CD1c-positive myeloid dendritic cell (primary cell): ENCODE measurements at regions not wholly inside any gene's neighbourhood (a gene's known extent, or its start where the extent isn't known, plus 50 kb on each side); places are given as distances from the start of the nearest gene placed in this dataset.
"Not testable (repeated sequence)": the region's sequence is repeated elsewhere in the genome, so short reads cannot be mapped to it uniquely, and the experiment has no call there.

Source experiments
- DNase-seq: peaks from one replicate; pipeline ENCODE4 v3.0.0-alpha.2; 2016; ENCODE audit errors: extremely low spot score

DNA sequence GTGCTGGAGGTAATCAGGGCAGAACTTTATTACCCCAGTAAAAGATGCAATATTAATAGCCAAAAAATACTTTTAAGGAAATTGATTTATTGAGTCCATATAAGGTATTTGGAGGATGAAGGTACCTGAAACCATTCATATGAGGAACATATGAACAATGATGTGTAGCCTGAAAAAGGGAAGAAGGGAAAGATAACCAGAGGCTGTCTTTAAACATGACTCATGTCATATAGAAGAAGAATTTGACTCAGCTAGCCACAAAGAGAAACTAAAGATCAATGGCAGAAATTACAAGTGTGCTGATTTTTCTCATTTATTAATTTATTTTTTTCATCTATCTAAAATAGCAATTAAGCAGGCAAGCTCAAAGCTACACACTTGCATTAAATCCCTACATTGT lies 136.2 kb upstream of the DUSP10 start:
- DNase-seq = peak; percentile 1

DNA sequence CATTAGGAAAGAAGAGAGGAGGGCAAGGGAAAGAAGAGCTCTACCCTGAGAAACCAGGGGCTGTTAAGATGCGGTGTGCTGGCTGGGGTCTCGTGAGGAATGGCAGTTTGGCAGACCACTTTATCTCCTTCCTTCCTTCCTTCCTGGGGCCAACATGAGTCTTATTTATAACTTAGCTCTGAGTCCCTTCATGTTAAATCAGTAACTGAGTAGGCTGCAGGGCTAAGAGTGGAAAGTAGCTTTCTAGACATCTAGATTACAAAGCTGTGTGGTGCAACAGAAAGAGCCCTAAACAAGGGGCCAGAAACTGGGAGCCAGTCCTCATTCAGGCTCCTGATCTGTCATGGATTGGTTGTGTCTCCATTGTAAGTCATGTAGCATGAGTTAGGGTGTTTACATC lies 135.4 kb upstream of the DUSP10 start:
- no peak for DNase-seq

DNA sequence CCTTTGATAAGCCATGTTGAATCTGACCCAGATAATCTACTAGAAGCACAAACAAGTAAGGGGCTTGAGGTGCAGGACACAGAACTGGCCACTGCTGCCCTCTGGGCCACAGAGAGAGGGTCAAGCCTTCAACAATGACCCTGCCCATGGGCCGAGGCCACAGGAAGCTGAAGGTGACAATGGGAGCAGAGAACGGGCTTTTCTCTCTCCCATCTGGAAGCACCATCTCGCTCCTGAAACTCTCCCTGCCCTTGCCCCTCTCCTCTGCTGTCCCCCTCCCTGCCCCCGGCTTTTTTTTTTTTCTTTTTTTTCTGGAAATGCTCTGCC lies 133.1 kb upstream of the DUSP10 start:
- no peak for DNase-seq

DNA sequence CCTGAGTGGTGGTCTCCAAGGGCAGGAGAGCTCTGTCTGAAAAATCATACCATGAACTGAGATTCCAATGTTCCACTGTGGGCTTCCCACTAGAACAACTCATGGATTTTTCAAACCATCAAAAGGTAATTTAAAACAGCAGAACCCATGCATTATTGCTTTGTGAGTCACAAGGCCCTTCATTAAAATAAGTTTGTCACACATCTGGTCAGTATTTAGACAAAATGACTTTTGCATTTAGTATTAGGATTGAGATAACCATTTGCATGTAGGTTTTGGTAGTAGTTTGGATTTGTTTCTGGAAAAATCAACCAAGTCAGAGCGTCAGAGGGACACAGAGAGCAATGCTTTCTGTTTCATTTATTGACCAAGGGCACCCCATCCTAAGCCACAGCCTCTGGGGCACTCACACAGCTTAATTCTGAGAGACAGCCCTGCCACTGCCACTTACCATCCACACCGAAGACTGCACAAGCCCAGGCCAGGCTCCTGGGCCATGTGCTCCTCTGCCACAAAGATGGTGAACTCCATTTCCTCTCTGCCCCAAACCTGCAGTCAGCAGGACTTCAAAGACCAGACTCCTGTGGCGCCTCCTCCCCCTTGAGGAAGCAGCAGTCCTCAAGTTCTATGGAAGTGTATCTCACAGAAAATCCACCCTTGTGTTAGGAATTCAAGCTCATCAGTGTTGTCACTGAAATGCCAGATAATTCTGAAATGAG lies 132.6 kb upstream of the DUSP10 start:
- DNase-seq = no peak

DNA sequence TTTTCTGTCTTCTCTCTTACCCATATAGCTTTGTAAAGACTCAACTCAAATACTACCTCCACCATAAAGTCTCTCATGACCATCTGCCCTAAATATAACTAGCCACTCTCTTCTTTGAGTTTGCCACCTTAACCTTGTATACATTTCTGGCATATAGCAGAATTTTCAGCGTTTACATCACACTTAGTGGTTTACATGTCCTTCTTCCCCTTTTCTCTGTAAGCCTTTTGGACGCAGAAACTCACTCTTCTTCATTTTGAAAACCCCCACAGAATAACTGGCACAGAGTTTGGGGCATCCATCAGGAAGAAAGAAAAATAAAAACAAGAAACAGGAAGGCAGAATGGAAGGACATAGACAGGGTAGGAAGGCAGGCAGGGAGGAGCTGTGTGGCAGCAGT lies 131.8 kb upstream of the DUSP10 start:
- peak; percentile 20 for DNase-seq

DNA sequence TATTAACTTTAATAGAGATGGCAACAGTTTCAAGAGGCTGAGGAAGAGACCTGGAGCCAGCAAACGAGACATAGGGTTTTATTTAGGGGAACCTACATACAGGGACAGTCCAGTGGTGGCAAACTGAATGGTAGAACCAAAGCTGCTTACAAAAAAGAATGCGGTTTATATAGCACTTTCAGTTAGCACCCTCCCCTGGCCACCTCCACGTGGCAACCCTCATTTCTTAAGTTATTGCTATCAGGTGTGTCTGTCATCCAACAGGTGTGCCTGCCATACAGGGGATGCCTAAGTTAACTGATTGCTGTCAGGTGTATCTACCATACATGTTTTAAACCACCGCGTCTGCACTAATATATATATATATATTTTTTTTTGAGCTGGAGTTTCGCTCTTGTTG lies 129.2 kb upstream of the DUSP10 start:
- no peak for DNase-seq

DNA sequence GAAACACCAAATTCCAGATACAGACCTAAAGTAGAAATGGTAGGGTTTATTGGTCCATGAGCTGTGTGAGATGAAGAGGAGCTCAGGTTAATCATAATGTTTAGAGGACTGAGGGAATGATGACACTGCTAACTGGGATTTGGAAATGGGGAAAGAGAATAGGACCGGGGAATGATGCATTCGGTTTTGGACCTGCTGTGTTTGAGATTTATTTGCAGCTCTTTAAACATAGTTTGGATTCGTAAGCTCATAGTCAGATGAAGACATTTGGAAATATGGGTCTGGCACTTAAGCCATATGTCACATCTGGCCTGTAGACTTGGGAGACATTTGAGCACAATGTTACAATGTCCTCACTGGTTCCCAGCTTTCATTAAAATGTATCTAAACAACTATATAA lies 127.9 kb upstream of the DUSP10 start:
- no peak for DNase-seq

DNA sequence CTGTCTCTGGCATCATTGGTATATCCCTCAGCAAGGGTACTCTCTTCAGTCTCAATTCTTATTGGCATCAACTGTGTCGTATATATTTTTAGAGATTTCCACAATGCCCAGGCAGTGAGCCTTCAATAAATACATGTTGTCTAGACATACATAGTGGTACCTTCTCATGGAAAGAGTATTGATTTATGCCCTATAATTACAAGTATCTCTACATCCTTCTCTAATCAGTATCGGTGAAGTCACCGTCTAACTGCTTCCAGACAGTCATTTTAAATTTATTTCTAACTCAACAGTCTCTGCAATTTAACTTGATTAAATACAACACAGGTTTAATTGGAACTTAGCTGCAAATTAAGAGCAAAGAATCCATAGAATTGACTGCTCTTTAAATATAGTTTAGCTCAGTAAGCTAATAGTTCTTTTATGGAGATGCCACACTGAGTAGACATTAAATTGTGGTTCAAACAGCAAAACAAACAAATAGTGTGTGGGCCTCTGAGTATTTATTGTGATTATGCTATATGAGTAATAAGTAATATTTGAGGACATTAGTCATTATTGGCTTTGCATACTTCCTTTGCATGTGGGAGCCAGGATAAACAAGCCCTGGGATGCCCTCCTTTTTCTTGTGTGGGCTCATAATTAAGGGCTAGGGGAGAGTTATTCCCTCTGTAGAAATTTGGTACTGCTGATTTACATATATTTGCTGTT lies 126.9 kb upstream of the DUSP10 start:
- DNase-seq = no peak

DNA sequence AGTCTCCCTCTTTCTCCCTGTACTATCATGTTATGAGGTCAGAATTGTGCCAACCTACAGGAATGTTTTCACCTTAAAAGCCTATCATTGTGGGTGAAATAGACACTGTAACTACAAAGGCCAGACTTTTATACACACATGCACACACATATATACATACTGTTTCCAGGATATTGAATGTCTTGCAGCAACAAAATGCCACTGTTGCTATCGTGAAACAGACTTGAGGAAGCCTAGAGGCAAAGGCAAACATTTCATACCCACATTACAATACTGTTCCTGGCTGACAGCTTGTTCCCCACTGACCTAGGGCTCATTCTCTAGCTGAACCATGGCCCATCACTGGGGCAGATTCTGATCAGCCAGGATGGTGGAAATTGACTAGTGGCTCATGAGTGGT lies 125.1 kb upstream of the DUSP10 start:
- DNase-seq = no peak

DNA sequence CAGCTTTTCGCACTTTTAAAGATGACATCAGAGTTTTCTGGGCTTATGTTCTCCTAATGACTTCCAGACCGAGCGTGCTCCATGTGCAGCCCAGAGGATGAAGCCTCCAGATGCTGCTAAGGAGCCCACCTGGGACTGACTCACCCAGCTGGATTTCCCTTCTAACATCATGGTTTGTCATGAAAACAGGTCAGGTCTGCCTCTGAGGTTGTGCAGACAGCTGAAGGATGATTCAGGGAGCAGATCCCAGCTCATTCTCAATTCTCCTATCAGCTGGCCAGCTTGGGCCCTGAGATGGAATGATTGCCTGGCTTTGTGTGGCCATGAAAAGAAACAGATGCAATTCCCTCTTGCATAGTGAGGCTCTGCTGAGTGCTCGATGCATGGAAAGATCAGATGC lies 123.9 kb upstream of the DUSP10 start:
- no peak for DNase-seq

DNA sequence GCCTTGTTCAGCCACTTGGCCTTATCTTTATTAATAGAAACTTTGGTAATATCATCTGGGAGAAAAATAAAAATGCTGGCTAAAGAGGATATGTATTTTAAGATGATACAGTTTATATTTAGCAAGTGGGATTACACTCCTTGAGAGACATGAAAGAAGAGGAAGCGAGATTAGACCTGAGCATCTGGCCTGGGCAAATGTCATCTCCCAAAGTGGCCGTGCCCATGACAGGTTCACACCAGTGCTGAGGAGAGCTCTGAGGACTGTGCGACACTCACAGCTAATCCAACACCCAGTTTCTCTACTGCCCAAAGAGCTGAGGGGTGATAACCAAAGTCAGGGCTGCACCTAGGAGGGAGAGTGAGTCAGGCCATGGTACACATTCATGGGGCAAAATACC lies 121.7 kb upstream of the DUSP10 start:
- DNase-seq = no peak

DNA sequence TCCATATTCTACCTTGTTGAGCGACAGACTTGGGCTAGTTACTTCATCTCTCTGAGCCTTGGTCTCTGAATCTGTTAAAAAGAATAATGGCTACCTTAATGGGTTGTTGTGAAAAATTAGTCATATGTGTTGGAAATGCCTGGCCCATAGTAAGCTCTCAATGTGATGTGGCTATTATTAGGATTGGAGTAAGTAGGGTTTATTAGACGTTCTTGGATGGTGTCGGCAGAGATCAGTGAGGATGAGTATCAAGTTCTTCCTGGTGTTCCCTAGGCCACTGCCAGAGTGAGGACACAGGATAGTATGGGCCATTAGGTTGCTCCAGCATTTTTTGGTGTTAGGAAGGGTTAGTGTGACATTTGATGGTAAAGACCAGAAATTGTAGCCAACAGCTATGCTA lies 121.1 kb upstream of the DUSP10 start:
- no peak for DNase-seq

DNA sequence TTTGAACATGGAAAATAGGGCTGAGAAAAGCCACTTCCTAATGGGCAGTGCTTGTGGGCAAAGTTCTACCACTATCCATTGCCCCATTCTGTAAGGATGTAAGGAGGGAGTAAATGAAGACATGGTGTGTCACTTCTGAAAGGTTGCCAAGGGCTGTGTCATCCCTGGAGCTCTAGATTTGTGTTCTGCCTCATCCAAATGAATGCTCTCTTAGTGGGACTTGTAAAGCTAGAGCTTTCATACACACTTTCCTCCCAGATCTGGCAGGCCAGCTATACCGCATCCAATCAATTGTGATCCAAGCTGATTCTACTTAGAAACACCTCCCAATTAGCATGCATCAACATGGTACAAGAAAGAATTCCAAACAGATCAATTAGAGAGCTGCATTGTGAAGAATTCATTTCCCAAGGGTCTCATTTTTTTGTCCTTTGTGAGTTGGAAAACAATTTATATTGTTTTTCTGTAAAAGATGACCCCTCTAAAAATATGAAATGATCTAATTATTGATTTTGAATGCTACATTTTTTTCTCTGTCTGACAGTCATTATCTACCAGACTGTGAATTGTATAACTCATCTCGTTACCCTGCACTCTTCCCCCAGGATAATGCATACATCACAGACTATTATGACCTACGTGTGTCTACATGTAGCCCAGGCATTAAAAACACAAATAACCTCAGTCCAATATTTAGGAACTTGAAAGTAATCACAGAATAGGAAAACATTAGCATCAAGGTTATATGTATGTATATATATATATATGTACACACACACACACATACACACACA lies 117.1 kb upstream of the DUSP10 start:
- DNase-seq = no peak

DNA sequence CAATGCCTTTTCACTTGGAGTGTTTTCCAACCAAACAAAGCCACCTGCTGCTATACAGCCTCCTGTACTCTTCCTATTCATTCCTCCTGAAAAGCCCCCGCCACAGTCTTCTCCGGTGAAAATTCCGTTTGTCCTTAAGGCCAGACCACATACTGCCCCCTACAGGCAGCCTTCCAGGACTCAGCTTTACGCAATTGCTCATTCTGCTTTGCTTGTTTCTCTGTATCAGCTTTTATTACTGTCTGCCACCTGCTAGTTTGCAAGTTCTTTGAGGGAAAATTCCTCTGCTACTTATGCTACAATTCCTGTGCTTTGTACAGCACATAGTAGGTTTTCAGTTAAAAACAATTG lies 115.2 kb upstream of the DUSP10 start:
- not testable (repeated sequence) for DNase-seq

DNA sequence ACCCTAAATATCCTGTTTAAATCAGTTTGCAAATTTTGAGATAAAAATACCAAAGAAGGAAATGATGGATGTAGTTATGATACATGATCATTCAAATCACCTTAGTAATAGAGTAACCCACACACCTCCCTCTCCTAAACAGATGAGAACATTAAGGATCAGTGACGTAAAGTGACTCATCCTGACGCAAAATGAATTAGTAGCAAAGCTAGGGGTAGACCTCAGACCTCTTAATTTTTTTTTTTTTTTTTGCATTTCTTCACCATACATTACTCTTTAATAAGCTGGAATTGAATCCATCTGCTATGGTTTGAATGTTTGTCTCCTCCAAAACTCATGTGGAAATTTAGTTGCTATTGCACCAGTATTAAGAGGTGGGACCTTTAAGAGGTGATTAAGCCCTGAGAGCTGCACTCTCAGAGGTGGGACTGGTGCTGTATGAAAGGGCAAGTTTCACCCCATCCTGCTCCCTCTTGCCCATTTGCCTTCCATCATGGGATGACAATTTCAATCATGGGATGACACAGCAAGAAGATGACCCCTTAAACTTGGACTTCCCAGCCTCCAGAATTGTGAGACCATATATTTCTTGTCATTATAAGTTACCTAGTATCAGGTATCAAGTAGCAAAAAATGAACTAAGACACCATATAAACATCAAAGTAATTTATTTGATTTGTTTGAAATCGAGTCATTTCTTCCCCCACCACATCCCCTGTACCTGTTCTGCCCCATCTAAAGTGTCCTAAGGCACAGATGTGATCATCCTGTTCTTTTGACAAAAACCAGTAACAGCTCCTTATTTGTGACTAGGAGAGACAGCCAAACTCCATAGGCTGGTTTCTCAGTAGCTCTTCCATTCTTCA lies 114.6 kb upstream of the DUSP10 start:
- no peak for DNase-seq

DNA sequence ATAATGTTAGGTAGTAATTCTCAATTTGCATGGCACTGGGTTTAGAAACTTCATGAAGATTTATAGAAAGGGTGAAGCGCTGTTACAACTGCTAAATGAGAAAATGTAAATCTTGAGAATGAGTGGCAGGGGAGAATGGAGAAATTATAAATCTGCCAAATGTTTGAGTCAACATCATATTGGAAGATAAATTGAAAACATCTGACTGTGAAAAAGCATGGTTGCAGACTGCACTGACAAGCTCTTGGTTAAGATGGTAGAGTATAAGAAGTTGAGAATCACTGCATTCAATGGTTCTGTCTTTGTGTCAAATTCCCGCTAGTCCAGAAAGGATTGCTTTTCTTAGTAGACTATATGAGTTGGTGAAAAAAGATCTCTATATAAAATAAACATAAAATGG lies 113.3 kb upstream of the DUSP10 start:
- DNase-seq = no peak

DNA sequence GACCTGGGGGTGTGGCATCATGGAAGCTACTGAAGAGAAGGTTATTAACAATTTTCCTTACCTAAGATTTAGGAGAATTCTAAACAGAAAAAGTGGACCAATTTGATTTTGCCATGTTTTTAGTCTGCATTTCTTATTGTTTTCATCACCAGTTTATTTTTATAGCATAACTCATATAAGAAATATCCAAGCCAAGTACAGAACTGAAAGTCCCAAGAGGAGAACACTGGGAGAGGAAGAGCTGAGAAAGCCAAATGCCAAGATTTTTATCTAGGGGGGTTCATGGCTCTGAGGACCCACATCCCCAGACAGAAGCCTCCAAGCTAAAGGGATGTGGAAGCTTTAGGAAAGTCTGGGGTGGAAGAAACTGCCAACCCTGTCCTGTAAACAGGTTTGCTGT lies 109.4 kb upstream of the DUSP10 start:
- DNase-seq = no peak

DNA sequence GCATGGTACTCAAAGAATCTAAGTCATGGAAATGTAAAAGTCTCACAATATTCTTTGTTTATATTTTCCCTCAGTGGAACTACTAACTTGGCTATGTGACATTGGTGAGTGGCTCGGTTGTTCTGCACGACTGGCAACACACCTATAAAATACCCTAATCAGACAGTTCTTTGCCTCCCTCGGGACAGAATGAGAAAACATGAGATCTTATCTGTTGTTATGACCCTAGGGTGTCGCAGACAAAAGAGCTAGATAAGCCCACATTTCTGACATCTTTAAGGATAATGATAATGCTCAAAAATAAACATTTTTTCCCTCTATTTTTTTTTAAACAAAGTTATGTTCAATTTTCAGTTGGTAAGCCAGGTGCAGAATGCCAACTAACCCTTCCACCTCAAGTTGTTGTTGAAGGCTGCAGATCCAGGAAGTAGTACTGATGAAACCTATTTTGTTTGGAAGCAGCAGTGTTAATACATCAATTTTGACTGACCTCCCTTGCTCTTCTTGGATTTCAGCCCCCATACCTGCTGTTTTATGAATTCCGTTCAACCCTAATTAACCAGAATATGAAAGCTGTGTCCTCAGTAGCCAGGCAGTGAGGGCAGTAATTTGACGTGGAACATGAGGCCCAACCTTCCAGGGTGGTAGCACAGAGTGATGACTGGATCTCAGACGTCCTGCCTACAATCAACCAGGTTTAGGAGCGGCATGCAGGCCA lies 108.7 kb upstream of the DUSP10 start:
- no peak for DNase-seq

DNA sequence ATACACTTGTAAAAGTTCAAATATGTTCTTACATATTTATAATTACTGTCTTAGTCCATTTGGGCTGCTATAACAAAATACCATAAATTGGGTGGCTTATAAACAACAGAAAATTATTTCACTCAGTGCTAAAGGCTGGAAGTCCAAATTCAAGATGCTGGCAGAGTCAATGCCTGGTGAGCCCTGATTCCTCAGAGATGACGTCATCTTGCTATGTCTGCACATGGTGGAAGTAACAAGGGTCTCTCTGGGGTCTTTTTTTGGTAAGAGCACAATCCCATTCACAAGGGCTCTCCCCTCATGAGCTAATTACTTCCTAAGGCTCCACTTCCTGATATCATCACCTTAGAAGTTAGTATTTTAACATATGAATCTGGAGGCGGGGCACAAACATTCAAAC lies 108.0 kb upstream of the DUSP10 start:
- DNase-seq = no peak

DNA sequence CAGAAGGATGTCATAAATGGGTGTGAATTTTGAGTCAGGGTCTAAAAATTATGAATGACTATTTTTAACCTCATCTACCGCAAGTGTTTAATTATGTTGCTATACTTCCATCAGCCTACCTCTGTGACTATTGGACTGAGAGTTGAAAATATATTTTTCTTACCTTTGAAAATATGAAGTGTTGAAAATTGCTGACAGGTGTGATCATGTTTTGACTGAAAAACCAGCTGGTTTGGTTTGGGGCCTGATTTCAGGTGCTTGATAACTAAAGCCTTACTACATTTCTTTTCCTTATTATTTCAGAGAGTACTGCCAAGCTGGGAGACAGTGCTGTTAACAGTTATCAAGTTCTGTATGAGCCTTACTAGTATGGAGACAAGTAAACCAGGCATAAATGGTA lies 107.2 kb upstream of the DUSP10 start:
- DNase-seq = no peak

DNA sequence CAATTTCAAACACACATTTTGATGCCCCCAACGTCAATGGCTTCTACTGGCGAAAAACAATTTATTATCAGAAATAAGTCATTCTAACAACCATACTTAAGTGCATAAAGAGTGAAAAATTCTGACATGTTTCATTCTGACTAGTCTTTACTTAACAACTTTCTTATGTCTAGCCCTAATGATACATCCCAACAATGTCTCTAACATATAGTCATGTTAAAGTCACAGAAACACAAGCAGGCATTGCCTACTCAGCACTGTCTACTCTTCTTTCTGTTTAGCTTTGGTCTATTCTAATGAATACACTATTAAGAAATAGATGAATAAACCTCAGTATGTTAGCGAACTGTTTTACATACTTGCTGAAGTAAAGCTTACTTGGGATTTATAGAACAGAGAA lies 105.8 kb upstream of the DUSP10 start:
- no peak for DNase-seq
